Astrocyte (in vitro differentiated cells and primary cell): ENCODE measurements at regions not wholly inside any gene's neighbourhood (a gene's known extent, or its start where the extent isn't known, plus 50 kb on each side); places are given as distances from the start of the nearest gene placed in this dataset.

ENCODE experiments used
- EZH2 ChIP-seq: IDR thresholded peaks from 2 replicates; pipeline ENCODE4 v1.6.1; 2012; ENCODE audit warnings: mild to moderate bottlenecking, low read length, inconsistent platforms; ENCODE audit not compliant: insufficient read depth
- TF ChIP-seq, protein P1 (sequence below): IDR thresholded peaks from 2 replicates; pipeline ENCODE4 v1.5.1; 2011; ENCODE audit warnings: low read depth, mild to moderate bottlenecking, inconsistent platforms, low read length, moderate library complexity; ENCODE audit not compliant: insufficient read depth

- TF ChIP-seq, protein P1, sequence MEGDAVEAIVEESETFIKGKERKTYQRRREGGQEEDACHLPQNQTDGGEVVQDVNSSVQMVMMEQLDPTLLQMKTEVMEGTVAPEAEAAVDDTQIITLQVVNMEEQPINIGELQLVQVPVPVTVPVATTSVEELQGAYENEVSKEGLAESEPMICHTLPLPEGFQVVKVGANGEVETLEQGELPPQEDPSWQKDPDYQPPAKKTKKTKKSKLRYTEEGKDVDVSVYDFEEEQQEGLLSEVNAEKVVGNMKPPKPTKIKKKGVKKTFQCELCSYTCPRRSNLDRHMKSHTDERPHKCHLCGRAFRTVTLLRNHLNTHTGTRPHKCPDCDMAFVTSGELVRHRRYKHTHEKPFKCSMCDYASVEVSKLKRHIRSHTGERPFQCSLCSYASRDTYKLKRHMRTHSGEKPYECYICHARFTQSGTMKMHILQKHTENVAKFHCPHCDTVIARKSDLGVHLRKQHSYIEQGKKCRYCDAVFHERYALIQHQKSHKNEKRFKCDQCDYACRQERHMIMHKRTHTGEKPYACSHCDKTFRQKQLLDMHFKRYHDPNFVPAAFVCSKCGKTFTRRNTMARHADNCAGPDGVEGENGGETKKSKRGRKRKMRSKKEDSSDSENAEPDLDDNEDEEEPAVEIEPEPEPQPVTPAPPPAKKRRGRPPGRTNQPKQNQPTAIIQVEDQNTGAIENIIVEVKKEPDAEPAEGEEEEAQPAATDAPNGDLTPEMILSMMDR = no peak
- no peak for TF ChIP-seq EZH2
Measured at GRCh38 chr9:80906728-80907127, 782.6 kb downstream of the TLE1 start.
